ENCODE measurements at regions not wholly inside any gene's neighbourhood (a gene's known extent, or its start where the extent isn't known, plus 50 kb on each side); places are given as distances from the start of the nearest gene placed in this dataset.
"Not testable (repeated sequence)": the region's sequence is repeated elsewhere in the genome, so short reads cannot be mapped to it uniquely, and the experiment has no call there.

GRCh38 chr4:27790911-27791310 is 930.3 kb downstream of the STIM2 start:
- DNase-seq = no peak
- H3K9me3 ChIP-seq (replicated peaks) = no peaks in the 10 kb centered on the region
- peaks cover 7% of the 10 kb centered on the region for H3K4me1 ChIP-seq
- H3K27me3 ChIP-seq = no peaks in the 10 kb centered on the region
- no peak overlapping the region for H3K27ac ChIP-seq
- no peaks in the 10 kb centered on the region for H3K36me3 ChIP-seq
- H3K4me3 ChIP-seq = no peak overlapping the region

- Histone ChIP-seq H3K9me3 (replicated peaks) (no peaks in the 10 kb centered on the region), H3K4me1 (peaks cover 7% of the 10 kb centered on the region)
- peak; percentile 6 to 22 for DNase-seq
These were observed 931.0 kb downstream of the STIM2 start for GRCh38 chr4:27791640-27792039.

GRCh38 chr4:27807207-27807606 is 946.6 kb downstream of the STIM2 start:
- no peaks in the 10 kb centered on the region for H3K36me3 ChIP-seq
- H3K4me1 ChIP-seq = no peaks in the 10 kb centered on the region
- no peak overlapping the region for H3K4me3 ChIP-seq
- no peak for DNase-seq
- no peak overlapping the region for H3K27ac ChIP-seq
- no peaks in the 10 kb centered on the region for H3K9me3 ChIP-seq (replicated peaks)
- H3K27me3 ChIP-seq = no peaks in the 10 kb centered on the region

More at GRCh38 chr4:27791640-27792039, 931.0 kb downstream of the STIM2 start:
- Histone ChIP-seq H3K27ac (no peak overlapping the region), H3K4me3 (no peak overlapping the region), H3K36me3 (no peaks in the 10 kb centered on the region), H3K27me3 (no peaks in the 10 kb centered on the region)

GRCh38 chr4:27811948-27812347 is 951.3 kb downstream of the STIM2 start:
- Histone ChIP-seq H3K4me1 (no peaks in the 10 kb centered on the region), H3K9me3 (replicated peaks) (no peaks in the 10 kb centered on the region), H3K4me3 (no peak overlapping the region), H3K27me3 (no peaks in the 10 kb centered on the region), H3K36me3 (no peaks in the 10 kb centered on the region), H3K27ac (no peak overlapping the region)
- no peak for DNase-seq

GRCh38 chr4:27813226-27813625 is 952.6 kb downstream of the STIM2 start:
- H3K9me3 ChIP-seq (replicated peaks); H3K27ac ChIP-seq; H3K27me3 ChIP-seq; DNase-seq; H3K36me3 ChIP-seq; H3K4me3 ChIP-seq; H3K4me1 ChIP-seq: not testable (repeated sequence)

- H3K27me3 ChIP-seq; H3K9me3 ChIP-seq (replicated peaks); H3K4me1 ChIP-seq; H3K4me3 ChIP-seq; DNase-seq; H3K27ac ChIP-seq; H3K36me3 ChIP-seq: not testable (repeated sequence)
These were observed 953.2 kb downstream of the STIM2 start for GRCh38 chr4:27813699-27814425.

GRCh38 chr4:27819246-27819645 is 958.6 kb downstream of the STIM2 start:
- DNase-seq = peak in 1 of 2 experiments; percentile 29
- no peak overlapping the region for H3K4me3 ChIP-seq
- no peaks in the 10 kb centered on the region for H3K27me3 ChIP-seq
- peak overlapping the region; percentile 7; the same call in 1 of the 2 replicates for H3K27ac ChIP-seq
- peaks cover 9% of the 10 kb centered on the region for H3K4me1 ChIP-seq
- H3K9me3 ChIP-seq (replicated peaks) = 0 out of 2 replicates have a peak, but pooled peaks cover 3% of the 10 kb centered on the region
- no peaks in the 10 kb centered on the region for H3K36me3 ChIP-seq

GRCh38 chr4:27828843-27829242 is 968.2 kb downstream of the STIM2 start:
- H3K4me1 ChIP-seq = no peaks in the 10 kb centered on the region
- no peaks in the 10 kb centered on the region for H3K9me3 ChIP-seq (replicated peaks)
- H3K27ac ChIP-seq = no peak overlapping the region
- DNase-seq = no peak
- no peaks in the 10 kb centered on the region for H3K36me3 ChIP-seq
- no peak overlapping the region for H3K4me3 ChIP-seq
- H3K27me3 ChIP-seq = no peaks in the 10 kb centered on the region

GRCh38 chr4:27830251-27830650 is 969.6 kb downstream of the STIM2 start:
- H3K4me1 ChIP-seq = no peaks in the 10 kb centered on the region
- H3K27me3 ChIP-seq = no peaks in the 10 kb centered on the region
- H3K4me3 ChIP-seq = no peak overlapping the region
- H3K9me3 ChIP-seq (replicated peaks) = no peaks in the 10 kb centered on the region
- H3K36me3 ChIP-seq = no peaks in the 10 kb centered on the region
- H3K27ac ChIP-seq = no peak overlapping the region
- DNase-seq = no peak

- no peaks in the 10 kb centered on the region for H3K27me3 ChIP-seq
These were observed 975.2 kb downstream of the STIM2 start for GRCh38 chr4:27835851-27836250.

GRCh38 chr4:27836523-27836922 is 975.9 kb downstream of the STIM2 start:
- Histone ChIP-seq H3K27ac (no peak overlapping the region), H3K4me3 (no peak overlapping the region), H3K27me3 (no peaks in the 10 kb centered on the region), H3K4me1 (peaks cover 5% of the 10 kb centered on the region), H3K36me3 (no peaks in the 10 kb centered on the region), H3K9me3 (replicated peaks) (no peaks in the 10 kb centered on the region)
- DNase-seq = no peak

More at GRCh38 chr4:27835851-27836250, 975.2 kb downstream of the STIM2 start:
- Histone ChIP-seq H3K4me1 (peaks cover 5% of the 10 kb centered on the region), H3K36me3 (no peaks in the 10 kb centered on the region), H3K27ac (no peak overlapping the region), H3K4me3 (no peak overlapping the region), H3K9me3 (replicated peaks) (no peaks in the 10 kb centered on the region)
- DNase-seq = no peak

GRCh38 chr4:27843776-27844175 is 983.1 kb downstream of the STIM2 start:
- H3K4me1 ChIP-seq = no peaks in the 10 kb centered on the region
- no peaks in the 10 kb centered on the region for H3K27me3 ChIP-seq
- H3K9me3 ChIP-seq (replicated peaks) = no peaks in the 10 kb centered on the region
- H3K27ac ChIP-seq = no peak overlapping the region
- no peak for DNase-seq
- no peaks in the 10 kb centered on the region for H3K36me3 ChIP-seq
- no peak overlapping the region for H3K4me3 ChIP-seq

- no peak for DNase-seq
- H3K36me3 ChIP-seq = no peaks in the 10 kb centered on the region
- no peak overlapping the region for H3K27ac ChIP-seq
- H3K4me1 ChIP-seq = no peaks in the 10 kb centered on the region
- H3K9me3 ChIP-seq (replicated peaks) = no peaks in the 10 kb centered on the region
- H3K27me3 ChIP-seq = no peaks in the 10 kb centered on the region
- no peak overlapping the region for H3K4me3 ChIP-seq
These were observed 983.7 kb downstream of the STIM2 start for GRCh38 chr4:27844376-27844775.

- Histone ChIP-seq H3K4me1 (no peaks in the 10 kb centered on the region), H3K27ac (no peak overlapping the region), H3K4me3 (no peak overlapping the region), H3K9me3 (replicated peaks) (no peaks in the 10 kb centered on the region), H3K36me3 (no peaks in the 10 kb centered on the region), H3K27me3 (no peaks in the 10 kb centered on the region)
- DNase-seq = no peak
These were observed 986.3 kb downstream of the STIM2 start for GRCh38 chr4:27846951-27847350.

- Histone ChIP-seq H3K4me1 (no peaks in the 10 kb centered on the region), H3K36me3 (no peaks in the 10 kb centered on the region), H3K4me3 (no peak overlapping the region), H3K9me3 (replicated peaks) (no peaks in the 10 kb centered on the region), H3K27me3 (no peaks in the 10 kb centered on the region), H3K27ac (no peak overlapping the region)
- DNase-seq = peak; percentile 51 to 72
These were observed 1000.7 kb downstream of the STIM2 start for GRCh38 chr4:27861381-27861787.

- peak in 1 of 2 experiments; percentile 5 for DNase-seq
- no peak overlapping the region for H3K4me3 ChIP-seq
- no peaks in the 10 kb centered on the region for H3K4me1 ChIP-seq
- no peaks in the 10 kb centered on the region for H3K36me3 ChIP-seq
- H3K27me3 ChIP-seq = no peaks in the 10 kb centered on the region
- H3K9me3 ChIP-seq (replicated peaks) = no peaks in the 10 kb centered on the region
- H3K27ac ChIP-seq = no peak overlapping the region
These were observed 1001.2 kb downstream of the STIM2 start for GRCh38 chr4:27861802-27862201.

Data from SJCRH30 (cell line).